Hematopoietic multipotent progenitor cell treated with erythropoietin and hydrocortisone succinate and interleukin-3 and kit ligand, for 17 days (in vitro differentiated cells): ENCODE measurements at regions not wholly inside any gene's neighbourhood (a gene's known extent, or its start where the extent isn't known, plus 50 kb on each side); places are given as distances from the start of the nearest gene placed in this dataset.
A peak's percentile ranks its signal among the peaks of the same experiment; 100 is the strongest.
"Not testable (repeated sequence)": the region's sequence is repeated elsewhere in the genome, so short reads cannot be mapped to it uniquely, and the experiment has no call there.

Experiments used
- DNase-seq: peaks from one replicate; pipeline ENCODE4 v3.0.0-alpha.2; 2015; ENCODE audit warnings: low spot score

- not testable (repeated sequence) for DNase-seq
These were observed 150.9 kb upstream of the TEX13D start for GRCh38 chrX:124181515-124181914.

- DNase-seq = no peak
These were observed 142.0 kb upstream of the TEX13D start for GRCh38 chrX:124190440-124190839.

- no peak for DNase-seq
These were observed 138.3 kb upstream of the TEX13D start for GRCh38 chrX:124194199-124194598.

GRCh38 chrX:124194901-124195300 lies 137.6 kb upstream of the TEX13D start:
- no peak for DNase-seq

- no peak for DNase-seq
These were observed 129.1 kb upstream of the TEX13D start for GRCh38 chrX:124203311-124203710.

- no peak for DNase-seq
These were observed 123.8 kb upstream of the TEX13D start for GRCh38 chrX:124208660-124209059.

- DNase-seq = no peak
These were observed 122.5 kb upstream of the TEX13D start for GRCh38 chrX:124209792-124210576.

- DNase-seq = peak; percentile 3
These were observed 121.0 kb upstream of the TEX13D start for GRCh38 chrX:124211312-124211942.

- no peak for DNase-seq
These were observed 119.8 kb upstream of the TEX13D start for GRCh38 chrX:124212622-124213021.

- DNase-seq = no peak
These were observed 116.7 kb upstream of the TEX13D start for GRCh38 chrX:124215786-124216185.

GRCh38 chrX:124216396-124217115 lies 115.9 kb upstream of the TEX13D start:
- DNase-seq = no peak

GRCh38 chrX:124217304-124218251 lies 114.9 kb upstream of the TEX13D start:
- DNase-seq = no peak

GRCh38 chrX:124223524-124223923 lies 108.9 kb upstream of the TEX13D start:
- no peak for DNase-seq

GRCh38 chrX:124224528-124224927 lies 107.9 kb upstream of the TEX13D start:
- no peak for DNase-seq

GRCh38 chrX:124226129-124226528 lies 106.3 kb upstream of the TEX13D start:
- DNase-seq = no peak

- DNase-seq = no peak
These were observed 103.6 kb upstream of the TEX13D start for GRCh38 chrX:124228849-124229248.

- no peak for DNase-seq
These were observed 103.1 kb upstream of the TEX13D start for GRCh38 chrX:124229374-124229773.

- no peak for DNase-seq
These were observed 101.6 kb upstream of the TEX13D start for GRCh38 chrX:124230655-124231450.

- DNase-seq = no peak
These were observed 101.1 kb upstream of the TEX13D start for GRCh38 chrX:124231451-124231759.

- no peak for DNase-seq
These were observed 99.8 kb upstream of the TEX13D start for GRCh38 chrX:124232523-124233201.

GRCh38 chrX:124234348-124234747 lies 98.1 kb upstream of the TEX13D start:
- DNase-seq = no peak
